ENCODE measurements at regions not wholly inside any gene's neighbourhood (a gene's known extent, or its start where the extent isn't known, plus 50 kb on each side); places are given as distances from the start of the nearest gene placed in this dataset.
"Not testable (repeated sequence)": the region's sequence is repeated elsewhere in the genome, so short reads cannot be mapped to it uniquely, and the experiment has no call there.

DNA sequence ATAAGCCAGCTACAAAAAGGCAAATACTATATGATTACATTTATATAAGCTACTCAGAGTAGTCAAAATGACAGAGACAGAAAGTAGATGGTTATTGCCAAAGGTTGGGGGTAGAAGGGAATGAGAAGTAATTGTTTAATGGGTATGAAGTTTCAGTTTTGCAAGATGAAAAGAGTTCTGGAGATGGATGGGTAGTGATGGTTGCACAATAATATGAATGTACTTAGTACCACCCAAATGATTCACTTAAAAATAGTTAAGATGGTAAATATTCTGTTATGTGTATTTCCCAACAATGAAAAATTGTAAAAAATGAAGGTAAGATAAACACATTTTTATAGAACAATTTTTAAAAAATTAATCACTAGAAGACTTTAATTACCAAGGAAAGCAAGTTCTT is 448.4 kb downstream of the ADCYAP1 start:
- no peak for DNase-seq (ENCODE audit: low spot score)
- TF ChIP-seq, protein P1, sequence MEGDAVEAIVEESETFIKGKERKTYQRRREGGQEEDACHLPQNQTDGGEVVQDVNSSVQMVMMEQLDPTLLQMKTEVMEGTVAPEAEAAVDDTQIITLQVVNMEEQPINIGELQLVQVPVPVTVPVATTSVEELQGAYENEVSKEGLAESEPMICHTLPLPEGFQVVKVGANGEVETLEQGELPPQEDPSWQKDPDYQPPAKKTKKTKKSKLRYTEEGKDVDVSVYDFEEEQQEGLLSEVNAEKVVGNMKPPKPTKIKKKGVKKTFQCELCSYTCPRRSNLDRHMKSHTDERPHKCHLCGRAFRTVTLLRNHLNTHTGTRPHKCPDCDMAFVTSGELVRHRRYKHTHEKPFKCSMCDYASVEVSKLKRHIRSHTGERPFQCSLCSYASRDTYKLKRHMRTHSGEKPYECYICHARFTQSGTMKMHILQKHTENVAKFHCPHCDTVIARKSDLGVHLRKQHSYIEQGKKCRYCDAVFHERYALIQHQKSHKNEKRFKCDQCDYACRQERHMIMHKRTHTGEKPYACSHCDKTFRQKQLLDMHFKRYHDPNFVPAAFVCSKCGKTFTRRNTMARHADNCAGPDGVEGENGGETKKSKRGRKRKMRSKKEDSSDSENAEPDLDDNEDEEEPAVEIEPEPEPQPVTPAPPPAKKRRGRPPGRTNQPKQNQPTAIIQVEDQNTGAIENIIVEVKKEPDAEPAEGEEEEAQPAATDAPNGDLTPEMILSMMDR (IDR thresholded peaks at IDR 0.05; ENCODE audit: extremely low read depth, missing control alignments) = no peak

DNA sequence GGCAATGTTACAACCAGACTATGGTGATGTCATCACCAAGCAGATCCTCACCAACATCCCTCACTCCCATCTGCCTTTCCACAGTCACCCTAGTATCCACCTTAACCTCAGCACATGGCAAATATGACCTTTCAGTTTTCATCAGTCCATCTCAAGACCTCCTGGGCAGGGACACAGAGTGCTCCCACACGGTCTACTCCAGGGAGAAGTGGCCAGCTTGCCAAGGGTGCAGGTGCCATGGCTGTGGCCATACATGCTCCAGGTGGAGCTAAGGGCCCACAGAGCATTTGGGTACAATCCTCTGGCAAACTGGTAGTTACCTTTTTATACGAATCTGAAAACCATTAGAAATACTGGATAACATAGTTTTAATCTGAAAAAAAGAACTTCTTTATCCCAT is 453.1 kb downstream of the ADCYAP1 start:
- DNase-seq (ENCODE audit: low spot score) = no peak
- TF ChIP-seq, protein P1 (IDR thresholded peaks at IDR 0.05; ENCODE audit: extremely low read depth, missing control alignments) = no peak

DNA sequence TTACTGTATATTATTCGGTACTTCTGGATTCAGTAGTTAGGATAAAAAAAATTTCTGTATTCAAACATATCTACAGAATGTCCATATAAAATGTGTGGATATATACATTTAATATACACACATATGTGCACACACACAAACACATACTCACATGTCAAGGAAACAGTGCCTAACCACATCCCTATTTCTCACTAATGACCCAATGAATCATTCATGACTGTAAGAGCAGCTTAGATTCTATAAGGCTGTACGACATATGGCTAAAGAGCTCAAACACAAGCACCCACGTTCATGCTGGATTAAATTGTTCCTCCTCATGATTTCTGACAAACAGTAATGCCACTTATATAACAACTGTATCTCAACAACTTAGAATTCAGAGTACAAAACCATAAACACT is 457.3 kb downstream of the ADCYAP1 start:
- TF ChIP-seq, protein P1 (IDR thresholded peaks at IDR 0.05; ENCODE audit: extremely low read depth, missing control alignments) = no peak
- no peak for DNase-seq (ENCODE audit: low spot score)

DNA sequence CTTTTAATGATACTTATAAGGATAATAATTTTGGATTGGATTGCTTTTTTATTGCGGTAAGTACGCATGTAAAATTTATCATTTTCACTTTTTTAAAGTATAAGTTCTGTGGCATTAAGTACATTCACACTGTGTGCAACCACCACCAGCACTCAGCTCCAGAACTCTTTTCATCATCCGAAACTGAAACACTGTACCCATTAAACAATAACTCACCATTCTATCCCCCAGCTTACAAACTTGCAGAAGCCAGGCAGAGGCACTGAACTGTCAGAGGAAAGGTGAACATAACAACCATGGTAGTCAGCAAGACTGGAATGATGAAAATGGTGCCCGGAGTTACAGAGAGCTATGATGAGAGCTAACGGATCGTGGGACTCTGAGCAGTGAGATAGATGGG is 465.9 kb downstream of the ADCYAP1 start:
- DNase-seq (ENCODE audit: low spot score) = no peak
- TF ChIP-seq, protein P1 (IDR thresholded peaks at IDR 0.05; ENCODE audit: extremely low read depth, missing control alignments) = no peak

DNA sequence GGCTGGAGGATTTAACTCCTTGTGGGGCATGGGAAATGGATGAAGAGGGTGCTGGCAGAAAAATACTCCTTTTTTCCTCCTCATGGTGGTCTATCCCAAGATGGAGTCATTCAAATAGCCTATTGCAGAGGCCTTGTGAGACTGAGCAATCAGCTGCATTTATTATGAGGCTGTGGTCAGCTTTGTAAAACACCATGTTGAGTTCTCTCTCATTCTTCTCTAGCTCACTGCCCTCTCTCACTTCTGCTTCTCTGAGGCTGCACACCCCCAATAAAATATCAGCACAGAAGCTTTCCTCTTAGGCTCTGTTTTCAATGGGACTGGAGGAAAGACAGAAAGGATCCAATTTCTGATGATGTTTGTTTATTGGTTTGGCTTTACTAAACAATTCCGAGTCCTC is 467.1 kb downstream of the ADCYAP1 start:
- DNase-seq (ENCODE audit: low spot score) = no peak
- TF ChIP-seq, protein P1 (IDR thresholded peaks at IDR 0.05; ENCODE audit: extremely low read depth, missing control alignments) = no peak

DNA sequence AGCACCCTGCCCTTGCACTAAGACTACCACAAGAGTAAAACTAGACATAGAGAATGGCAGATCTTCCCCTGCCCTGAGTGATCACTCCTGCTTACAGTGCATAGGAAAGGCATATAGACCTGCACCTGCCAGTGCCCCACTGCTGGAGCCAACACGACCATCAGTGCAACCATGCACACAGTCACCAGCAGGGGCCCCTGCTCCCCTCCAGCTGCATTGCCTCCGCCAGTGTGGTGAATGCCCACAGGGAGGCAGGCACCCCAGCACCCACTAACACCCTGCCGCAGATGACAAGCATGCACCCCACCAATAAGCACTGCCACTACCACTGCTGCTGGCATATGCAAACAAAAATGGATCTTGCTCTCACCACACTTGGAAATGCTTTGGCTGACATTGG is 478.8 kb downstream of the ADCYAP1 start:
- TF ChIP-seq, protein P1 (IDR thresholded peaks at IDR 0.05; ENCODE audit: extremely low read depth, missing control alignments) = no peak
- DNase-seq (ENCODE audit: low spot score) = no peak

DNA sequence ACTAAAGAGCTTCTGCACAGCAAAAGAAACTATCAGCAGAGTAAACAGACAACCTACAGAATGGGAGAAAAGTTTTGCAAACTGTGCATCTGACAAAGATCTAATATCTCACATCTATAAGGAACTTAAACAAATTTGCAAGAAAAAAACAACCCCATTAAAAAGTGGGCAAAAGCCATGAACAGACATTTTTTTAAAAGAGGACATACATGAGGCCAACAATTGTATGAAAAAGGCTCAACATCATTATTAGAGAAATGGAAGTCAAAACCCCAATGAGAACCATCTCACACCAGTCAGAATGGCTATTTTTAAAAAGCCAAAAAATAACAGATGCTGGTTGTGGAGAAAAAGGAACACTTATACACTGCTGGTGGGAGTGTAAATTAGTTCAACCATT is 483.8 kb downstream of the ADCYAP1 start:
- not testable (repeated sequence) for DNase-seq (ENCODE audit: low spot score)

DNA sequence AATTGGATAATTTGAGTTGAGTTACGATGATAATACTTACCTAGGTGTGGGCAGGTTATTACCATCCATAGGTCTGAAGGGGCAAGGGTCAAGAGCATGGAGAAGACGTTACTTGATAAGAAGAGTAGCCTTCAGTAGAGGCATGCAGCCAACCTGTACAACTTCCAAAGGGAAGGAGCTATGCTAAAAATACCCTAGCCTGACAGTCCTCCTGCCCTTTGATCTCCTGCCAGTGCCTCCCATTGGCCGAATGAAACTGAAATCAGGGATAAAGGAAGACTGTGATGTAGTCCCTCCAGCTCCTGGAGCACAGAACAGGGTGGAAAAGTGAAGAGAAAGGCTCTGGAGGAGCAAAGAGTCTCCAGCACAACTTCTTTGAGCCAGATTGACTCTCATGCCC is 487.4 kb downstream of the ADCYAP1 start:
- no peak for DNase-seq (ENCODE audit: low spot score)
- TF ChIP-seq, protein P1 (IDR thresholded peaks at IDR 0.05; ENCODE audit: extremely low read depth, missing control alignments) = no peak

All from GM20000 (cell line).